HG03558 (cell line): ENCODE measurements at regions not wholly inside any gene's neighbourhood (a gene's known extent, or its start where the extent isn't known, plus 50 kb on each side); places are given as distances from the start of the nearest gene placed in this dataset.
A peak's percentile ranks its signal among the peaks of the same experiment; 100 is the strongest.
"Not testable (repeated sequence)": the region's sequence is repeated elsewhere in the genome, so short reads cannot be mapped to it uniquely, and the experiment has no call there.

ENCODE experiments used
- ATAC-seq: cut with Tn5 transposase; IDR thresholded peaks from one replicate; pipeline ENCODE4 v1.9.1; 2021; ENCODE audit warnings: moderate number of reproducible peaks; ENCODE audit not compliant: unreplicated experiment; ENCODE audit errors: extremely low read depth

DNA sequence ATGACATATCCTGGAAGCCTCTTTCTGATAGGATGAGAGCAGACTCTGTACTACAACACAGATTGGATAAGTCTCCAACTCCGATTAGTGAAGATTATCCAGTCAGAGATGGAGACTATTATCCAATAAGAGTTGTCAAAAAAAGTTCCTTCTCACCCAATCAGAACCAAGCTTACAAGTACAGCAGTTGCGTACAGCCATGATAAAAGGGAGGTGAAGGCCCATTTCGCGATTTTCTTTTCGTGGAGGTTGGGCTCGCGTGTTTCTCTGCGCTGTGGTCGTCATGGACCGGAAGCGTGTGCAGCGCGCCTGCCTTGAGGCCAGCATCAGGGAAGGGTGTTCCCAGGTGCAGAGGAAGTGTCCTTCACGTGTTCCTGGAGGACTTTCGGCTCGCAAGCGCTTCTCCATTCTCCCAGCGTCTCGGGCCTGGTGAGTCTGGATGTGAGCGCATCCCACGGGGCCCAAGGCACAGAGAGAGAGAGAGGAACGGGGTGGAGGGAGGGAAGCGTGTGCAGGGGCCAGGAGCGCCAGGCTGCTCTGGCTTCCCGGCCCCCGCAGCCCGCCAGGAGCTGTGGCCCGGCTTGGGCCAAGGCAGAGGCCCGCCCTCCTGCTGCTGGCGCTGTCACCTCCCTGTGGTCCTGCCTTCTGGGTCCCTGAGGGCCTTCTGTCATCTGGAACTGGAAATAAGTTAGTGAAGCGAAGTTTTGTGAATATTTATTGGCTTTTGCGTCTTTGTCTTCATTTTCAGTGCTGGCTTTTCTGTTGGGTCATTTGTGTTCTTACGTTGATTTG is 53.9 kb downstream of the CDRT15L2 start:
- ATAC-seq = not testable (repeated sequence)

DNA sequence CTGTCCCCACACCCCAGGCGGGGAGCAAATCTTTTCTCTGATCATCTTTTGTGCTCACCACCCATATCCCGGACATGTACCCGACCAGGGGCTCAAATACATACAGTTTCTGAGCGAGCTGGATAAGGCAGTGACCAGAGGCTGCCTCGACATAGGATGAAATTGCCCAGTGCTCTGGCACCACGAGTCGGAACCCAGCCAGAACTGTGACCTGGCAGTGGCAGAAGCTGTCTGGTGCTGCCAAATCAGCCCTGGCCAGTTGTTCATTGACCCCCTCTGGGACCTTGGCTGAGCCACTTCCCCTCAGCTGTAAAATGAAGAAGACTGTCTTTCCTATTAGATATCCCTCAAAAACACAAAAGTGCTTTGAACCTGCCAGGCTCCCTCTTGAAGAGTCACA is 60.6 kb downstream of the CDRT15L2 start:
- ATAC-seq = not testable (repeated sequence)

DNA sequence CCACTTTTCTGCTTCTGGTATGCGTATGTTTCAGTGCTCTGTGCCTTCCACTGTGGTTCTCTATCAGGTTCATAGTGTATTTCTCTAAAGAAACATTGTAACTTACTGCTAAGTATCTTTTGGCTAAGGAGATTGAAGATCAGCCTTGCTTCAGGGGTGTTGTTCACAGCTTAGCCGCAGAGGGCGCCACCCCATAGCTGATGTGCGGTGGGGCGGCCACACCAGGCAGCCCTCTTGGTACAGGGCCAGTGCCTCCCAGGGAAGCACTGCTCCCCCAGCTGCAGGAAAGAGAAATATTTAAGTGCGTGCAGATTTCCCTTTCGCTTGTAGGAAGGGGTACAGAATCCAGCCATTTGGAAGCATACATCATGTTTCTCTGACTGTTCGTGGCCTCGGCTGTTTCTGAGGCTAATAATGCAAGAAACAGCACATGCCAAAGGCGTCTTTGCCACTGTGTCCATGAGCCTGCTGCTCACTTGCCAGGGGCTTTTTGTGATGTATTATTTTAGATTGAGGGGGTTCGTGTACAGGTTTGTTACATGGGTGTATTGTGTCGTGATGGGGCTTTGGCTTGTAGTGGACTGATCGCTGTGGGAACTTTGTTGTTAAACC is 67.2 kb downstream of the CDRT15L2 start:
- not testable (repeated sequence) for ATAC-seq

DNA sequence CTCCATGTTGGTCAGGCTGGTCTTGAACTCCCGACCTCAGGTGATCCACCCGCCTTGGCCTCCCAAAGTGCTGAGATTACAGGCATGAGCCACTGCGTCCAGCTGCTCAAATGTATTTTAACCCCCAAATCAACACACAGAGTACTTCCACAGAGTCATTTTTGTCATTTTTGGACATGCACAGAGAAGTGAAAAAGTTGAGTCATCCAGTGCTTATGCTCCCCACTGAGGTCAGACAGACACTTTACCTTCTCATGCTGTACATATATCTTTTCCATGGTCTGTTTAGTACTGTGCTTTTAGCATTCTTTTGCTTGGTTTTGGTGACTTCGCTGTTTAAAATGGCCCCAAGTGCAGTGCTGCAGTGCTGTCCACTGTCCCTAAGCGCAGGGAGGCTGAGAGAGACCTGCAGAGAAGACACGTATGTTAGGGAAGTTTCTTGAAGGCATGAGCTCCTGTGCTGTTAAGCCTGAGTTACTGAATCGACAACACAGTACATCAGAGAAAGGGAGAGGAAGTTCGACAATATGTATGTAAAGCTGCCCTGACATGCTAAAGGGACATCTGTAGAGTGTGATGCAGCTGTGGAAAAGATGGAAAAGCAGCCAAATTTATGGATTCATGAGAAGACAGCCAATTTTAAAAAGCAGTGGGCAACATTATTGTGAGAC is 69.7 kb downstream of the CDRT15L2 start:
- peak; percentile 72 for ATAC-seq

DNA sequence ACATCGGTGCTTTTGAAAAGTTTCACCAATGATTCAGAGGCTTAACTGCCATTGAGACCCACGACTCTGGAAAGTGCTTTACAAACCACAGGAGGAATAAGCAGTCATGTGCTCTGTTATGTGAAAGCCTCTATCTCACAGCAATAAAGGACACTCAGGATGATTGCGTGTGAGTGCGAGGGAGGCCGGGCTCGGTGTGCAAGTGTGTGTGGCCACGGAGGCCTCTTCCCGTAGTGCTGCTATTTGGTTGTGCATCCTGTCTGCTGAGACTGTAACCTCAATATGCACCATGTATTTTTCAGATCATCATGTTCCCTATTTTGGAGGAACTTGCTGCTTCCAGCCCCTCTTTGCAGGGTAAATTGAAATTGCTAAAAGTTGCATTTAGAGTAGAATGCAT is 71.5 kb downstream of the CDRT15L2 start:
- not testable (repeated sequence) for ATAC-seq

DNA sequence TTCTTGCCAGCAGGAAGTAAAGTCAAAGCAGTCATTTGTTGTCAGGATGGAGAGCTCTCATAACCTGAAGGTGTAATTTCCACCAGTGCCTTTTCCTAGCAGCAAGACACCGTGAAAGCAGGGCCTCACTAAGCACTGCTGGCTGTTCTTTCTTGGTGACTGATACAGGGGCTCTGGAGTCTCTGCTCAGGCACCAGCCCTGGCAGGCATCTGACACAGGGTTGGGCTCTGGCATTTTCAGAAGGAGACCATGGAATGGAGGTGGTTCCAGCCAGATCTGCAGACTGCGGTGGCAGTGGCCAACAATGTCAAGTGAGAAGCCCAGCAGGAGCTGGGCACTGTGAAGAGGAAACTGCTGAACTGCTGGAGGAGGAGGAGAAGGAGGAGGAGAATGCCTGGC is 72.2 kb downstream of the CDRT15L2 start:
- not testable (repeated sequence) for ATAC-seq

DNA sequence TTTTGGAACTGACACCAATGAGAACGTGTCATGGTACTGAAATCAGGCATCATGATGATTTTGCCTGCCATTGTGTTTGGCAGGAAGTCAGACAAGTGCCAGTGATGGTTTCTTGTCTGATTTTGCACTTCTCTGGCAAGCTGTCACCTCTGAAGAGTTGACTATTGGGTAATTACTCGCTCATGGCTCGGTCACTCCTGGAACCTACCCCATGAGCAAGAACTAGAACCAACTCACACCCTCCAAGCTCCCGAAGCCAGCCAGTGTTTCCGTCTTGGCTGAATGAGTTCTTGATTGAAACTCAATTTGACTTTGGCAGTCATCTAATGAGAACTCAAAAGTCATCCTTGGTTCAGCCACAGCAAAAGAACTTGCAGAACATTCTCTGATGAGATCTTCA is 73.9 kb downstream of the CDRT15L2 start:
- ATAC-seq = not testable (repeated sequence)

DNA sequence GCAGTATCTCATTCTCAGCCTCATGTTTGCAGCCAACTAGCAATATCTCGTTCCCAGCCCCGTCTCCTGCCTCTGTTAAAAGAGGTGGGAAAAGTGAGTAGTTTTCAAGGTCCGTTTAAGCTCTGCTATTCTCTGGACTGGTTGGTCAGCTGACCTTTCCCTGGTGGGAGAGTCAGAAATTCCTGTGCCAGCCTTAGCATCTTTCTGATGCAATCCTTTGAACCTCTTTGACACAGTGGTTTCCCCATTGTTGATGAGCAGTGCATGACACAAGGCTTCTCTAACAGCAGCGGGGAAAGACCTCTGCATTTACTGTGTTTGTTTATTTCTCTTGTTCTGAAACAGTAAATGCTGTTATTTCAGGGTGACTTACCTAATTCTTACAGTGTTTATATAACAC is 74.6 kb downstream of the CDRT15L2 start:
- ATAC-seq = not testable (repeated sequence)

DNA sequence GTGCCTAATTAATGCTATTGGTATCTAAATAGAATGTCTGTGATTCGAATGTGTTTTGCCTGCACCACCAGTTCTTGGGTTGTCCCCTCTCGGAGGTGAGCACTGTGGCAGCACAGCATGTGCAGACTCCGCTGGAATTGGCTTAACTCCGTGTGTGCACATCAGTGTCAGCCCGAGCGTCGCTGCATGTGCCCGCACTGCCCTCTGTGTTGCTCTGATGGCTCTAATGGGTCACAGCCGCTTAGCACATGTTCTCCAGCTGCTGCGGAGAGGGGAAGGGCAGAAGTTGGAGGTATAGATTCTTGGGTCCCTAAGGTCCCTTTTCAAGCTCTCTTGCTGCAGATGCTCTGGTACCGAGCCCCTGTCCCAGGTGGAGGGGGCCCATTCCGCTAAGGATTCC is 75.1 kb downstream of the CDRT15L2 start:
- ATAC-seq = not testable (repeated sequence)

DNA sequence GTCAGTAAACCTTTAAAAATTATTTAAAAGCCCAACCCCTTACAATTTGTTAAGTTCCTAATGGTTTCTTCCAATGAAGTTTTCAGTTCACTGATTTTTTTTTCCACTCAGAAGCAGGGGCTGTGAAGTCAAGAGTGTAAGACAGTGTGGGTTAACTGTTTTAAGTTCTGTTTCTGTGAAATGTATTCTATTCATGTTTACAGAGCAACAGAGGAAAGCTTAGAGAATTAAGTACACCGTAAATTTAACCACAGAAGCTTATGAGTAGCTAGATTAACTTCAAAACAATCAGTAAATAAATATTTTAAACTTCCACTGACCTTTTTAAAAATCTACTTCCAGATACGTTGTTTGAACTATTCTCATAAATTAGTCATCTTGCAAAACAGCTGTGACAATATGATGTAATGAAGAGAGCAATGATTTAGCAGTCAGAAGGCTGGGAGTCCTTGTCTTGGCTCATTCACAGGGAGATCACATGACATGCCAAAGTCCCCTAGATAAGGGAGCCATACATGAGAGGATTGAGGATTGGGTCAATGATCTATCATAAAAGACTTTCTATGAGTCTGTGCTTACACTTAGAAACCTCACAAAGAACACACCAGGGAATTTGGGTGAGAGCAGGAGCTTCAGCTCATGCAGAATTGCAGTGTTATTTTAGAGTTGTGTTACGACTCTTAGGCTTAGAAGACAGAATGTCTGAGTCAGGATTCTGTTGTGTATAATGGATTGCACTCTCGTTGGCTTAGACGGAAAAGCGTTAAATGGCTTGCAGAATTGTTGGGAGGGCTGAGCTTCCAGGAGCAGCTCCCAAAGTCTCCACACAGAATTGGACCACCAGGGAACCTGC is 85.8 kb downstream of the CDRT15L2 start:
- not testable (repeated sequence) for ATAC-seq

DNA sequence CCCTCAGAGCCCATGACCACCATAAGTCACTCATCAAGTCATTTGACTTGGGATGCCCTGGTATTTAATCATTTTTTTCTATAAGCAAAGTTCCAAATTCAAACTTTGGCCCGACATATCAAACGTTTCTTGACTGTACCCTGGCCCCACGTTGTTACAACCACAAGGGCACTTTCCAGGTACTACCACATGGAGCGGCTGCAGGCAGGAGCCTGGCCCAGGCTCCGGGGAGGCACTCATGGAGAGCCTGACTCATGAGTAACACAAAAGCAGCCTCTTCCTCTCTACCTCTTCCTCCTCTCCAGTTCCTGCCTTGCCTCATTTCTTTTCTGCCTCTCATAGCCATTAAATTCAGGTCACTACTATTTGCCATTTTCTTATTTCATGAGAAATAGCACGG is 87.2 kb downstream of the CDRT15L2 start:
- not testable (repeated sequence) for ATAC-seq

DNA sequence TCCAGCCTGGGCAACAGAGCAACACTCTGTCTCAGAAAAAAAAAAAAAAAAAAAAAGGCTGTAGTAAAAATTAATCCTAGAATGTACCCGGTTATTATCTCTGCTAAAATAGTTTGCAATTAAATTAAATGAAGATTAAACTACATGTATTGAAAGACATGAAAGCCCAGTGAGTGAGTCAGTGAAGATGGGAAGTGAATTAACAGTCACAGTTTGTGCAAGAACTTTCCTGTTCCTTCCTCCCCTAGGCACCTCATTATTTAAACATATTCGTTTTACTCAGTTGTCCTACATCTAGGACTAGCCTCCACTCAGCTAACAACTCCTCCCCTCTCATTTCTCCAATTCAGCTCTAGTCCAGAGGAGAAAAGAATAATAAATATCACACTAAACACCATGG is 88.2 kb downstream of the CDRT15L2 start:
- not testable (repeated sequence) for ATAC-seq

DNA sequence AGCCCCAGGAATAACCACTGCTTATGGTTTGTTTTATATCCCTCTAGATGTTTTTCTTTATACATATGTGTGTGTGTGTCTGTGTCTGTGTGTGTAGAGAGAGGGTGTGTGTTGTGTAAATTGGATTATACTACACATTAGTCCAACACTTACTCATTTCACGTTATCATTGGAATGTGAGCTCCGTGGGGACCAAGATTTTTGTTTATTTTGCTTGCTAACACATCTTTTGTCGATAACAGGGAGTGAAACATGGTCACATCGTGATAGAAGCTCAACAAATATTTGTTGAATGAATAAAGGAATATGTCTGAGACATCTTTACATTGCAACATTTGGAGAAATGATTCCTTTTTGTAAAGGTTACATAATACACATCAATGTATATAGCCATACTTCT is 88.8 kb downstream of the CDRT15L2 start:
- ATAC-seq = not testable (repeated sequence)

DNA sequence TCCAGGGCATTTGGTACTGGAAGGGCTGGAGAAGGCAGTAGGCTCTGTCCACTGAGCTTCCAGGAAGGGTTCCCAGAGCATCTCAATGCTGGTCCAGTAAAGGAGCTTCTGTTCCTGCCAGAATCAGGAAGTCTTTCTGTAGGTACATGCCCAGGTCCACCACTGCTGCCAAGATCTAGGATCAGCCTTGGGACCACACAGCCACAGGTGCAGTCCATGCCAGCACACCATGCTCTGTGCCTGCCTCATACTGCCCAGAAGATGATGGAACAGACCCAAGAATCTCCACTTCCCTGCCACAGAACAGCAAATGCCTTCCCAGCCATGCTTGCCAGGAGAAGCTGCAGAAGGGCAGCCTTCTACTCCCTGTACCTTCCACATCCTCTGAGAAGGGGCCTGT is 89.3 kb downstream of the CDRT15L2 start:
- not testable (repeated sequence) for ATAC-seq

DNA sequence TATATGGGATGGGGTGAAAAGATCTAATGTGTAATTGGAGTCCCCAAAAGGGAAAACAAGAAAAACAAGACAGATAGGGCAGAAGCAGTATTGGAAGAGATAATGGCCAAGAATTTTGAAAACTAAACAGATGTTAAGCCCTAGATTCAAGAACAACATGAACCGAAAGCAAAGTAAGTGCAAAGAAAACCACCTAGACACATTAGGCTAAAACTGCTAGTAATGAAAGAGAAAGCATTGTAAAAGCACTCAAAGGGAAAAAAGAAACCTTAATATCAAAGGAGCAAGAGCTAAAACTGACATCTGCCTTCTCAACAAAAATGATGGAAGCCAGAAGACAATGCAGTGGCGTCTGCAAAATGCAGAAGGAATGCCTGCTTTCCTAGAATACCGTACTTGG is 91.0 kb downstream of the CDRT15L2 start:
- ATAC-seq = peak; percentile 60

DNA sequence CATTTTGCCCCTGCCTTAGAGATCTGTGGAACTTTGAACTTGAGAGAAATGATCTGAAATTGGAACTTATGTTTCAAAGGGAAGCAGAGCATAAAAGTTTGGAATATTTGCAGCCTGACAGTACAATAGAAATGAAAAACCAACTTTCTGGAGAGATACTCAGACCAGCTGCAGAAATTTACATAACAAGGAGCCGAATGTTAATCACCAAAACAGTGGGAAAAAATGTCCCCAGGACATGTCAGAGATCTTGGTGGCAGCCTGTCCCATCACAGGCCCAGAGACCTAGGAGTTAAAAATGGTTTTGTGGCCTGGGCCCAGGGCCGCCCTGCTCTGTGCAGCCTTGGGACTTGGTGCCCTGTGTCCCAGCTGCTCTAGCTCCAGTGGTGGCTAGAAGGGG is 94.8 kb downstream of the CDRT15L2 start:
- ATAC-seq = not testable (repeated sequence)

DNA sequence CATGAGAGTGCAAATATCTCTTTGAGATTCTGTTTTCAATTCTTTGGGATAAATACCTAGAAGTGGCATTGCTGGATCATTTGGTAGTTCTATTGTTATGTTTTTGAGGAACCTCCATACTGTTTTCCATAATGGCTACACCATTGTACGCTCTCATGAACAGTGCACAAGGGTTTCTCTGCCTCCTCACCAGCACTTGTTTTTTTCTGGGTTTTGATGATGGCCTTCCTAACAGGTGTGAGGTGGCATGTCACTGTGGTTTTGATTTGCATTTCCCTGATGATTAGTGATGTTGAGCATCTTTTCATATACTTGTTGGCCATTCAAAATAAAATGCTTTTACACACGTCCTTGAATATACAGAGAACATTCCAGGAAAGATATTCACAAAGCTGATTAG is 96.2 kb downstream of the CDRT15L2 start:
- not testable (repeated sequence) for ATAC-seq

DNA sequence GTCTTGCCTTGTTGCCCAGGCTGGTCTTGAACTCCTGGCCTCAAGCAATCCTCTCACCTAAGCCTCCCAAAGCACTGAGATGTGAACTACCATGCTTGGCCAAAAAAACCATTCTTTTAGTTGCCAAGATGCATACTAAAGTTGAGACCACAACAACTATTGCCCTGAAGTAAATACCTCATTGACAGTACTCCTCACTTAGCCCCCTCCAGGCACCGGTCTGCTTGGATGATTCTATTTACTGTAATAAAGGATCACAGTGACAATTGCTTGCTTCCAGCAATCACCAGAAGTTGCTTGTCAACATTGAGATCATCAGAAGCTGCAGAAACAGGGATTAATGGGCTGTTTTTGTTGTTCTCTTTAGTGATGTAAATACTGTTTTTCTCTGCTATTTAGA is 97.1 kb downstream of the CDRT15L2 start:
- ATAC-seq = not testable (repeated sequence)

DNA sequence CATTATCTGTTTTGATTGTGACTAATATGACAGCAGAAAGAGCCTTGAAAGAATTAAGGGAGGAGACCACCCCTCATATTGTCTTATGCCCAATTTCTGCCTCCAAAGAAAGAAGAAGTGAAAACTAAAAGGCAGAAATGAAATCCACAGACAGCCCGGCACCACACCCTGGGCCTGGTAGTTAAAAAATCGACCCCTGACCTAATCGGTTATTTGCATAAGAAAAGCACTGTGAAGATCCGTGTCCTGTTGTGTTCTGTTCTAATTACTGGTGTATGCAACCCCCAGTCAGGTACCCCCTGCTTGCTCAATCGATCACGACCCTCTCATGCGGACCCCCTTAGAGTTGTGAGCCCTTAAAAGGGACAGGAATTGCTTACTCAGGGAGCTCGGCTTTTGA is 97.9 kb downstream of the CDRT15L2 start:
- not testable (repeated sequence) for ATAC-seq

DNA sequence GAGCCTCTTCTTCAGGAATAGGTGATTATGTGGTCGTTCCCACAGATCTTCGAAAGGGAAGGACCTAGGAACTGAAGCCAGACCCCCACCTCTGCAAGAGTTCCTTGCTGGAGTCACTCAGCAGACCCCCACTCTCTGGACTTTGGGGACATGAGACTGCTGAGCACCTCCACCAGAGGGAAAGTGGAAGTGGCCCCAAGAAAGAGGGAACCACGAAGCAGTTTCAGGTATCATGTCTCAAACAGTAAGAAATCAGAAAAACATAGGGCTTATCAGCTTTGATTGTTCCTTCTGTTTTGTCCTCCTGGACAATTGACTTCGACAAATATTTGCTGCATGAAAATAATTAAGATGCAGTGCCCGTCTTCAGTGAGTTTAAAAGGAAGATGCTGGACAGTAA is 98.9 kb downstream of the CDRT15L2 start:
- ATAC-seq = not testable (repeated sequence)
